Activated CD4-positive, alpha-beta memory T cell treated with anti-CD3 and anti-CD28 coated beads, Interleukin-2, amount 10 ng/mL, durations not matched to agents 7 days and 5 days (primary cell): ENCODE measurements at regions not wholly inside any gene's neighbourhood (a gene's known extent, or its start where the extent isn't known, plus 50 kb on each side); places are given as distances from the start of the nearest gene placed in this dataset.

Experiments used
- CTCF ChIA-PET: fragments of 350-600 bp; sonication (Branson Sonifier 250); formaldehyde crosslinking; loops from one replicate; lab custom pipeline; 2021; ENCODE audit warnings: antibody characterized with exemption, inconsistent platforms; lab: Charles Lee
- POLR2A ChIA-PET: fragments of 350-600 bp; sonication (Branson Sonifier 250); formaldehyde crosslinking; loops from one replicate; lab custom pipeline; 2021; ENCODE audit warnings: antibody characterized with exemption; lab: Charles Lee
- DNase-seq: peaks from one replicate; pipeline ENCODE4 v3.0.0-alpha.2; 2020
- H3K27ac Mint-ChIP-seq: one replicate; pipeline ENCODE4 v1.8.0; 2021; ENCODE audit warnings: mild to moderate bottlenecking, mixed read lengths
- H3K27me3 Mint-ChIP-seq: one replicate; pipeline ENCODE4 v1.8.0; 2021; ENCODE audit warnings: mixed read lengths
- H3K36me3 Mint-ChIP-seq: one replicate; pipeline ENCODE4 v1.8.0; 2021; ENCODE audit warnings: low read depth, mixed read lengths
- H3K4me1 Mint-ChIP-seq: one replicate; pipeline ENCODE4 v1.8.0; 2021; ENCODE audit warnings: mixed read lengths
- H3K4me3 Mint-ChIP-seq: one replicate; pipeline ENCODE4 v1.8.0; 2021; ENCODE audit warnings: mild to moderate bottlenecking, mixed read lengths
- H3K9me3 Mint-ChIP-seq: one replicate; pipeline ENCODE4 v1.8.0; 2021; ENCODE audit warnings: mixed read lengths

- POLR2A ChIA-PET = no interaction called here
- Mint-ChIP-seq H3K4me1 (no peaks in the 10 kb centered on the region), H3K27me3 (no peaks in the 10 kb centered on the region), H3K36me3 (no peaks in the 10 kb centered on the region), H3K27ac (no peak overlapping the region), H3K9me3 (no peaks in the 10 kb centered on the region), H3K4me3 (no peak overlapping the region)
- CTCF ChIA-PET = no interaction called here
- DNase-seq = no peak
These were observed 368.7 kb upstream of the FAM241A start for GRCh38 chr4:111776561-111776960.

GRCh38 chr4:111778543-111778942, 366.7 kb upstream of the FAM241A start:
- H3K9me3 Mint-ChIP-seq = no peaks in the 10 kb centered on the region
- no peak overlapping the region for H3K4me3 Mint-ChIP-seq
- H3K36me3 Mint-ChIP-seq = no peaks in the 10 kb centered on the region
- no peaks in the 10 kb centered on the region for H3K4me1 Mint-ChIP-seq
- no peak for DNase-seq
- H3K27me3 Mint-ChIP-seq = no peaks in the 10 kb centered on the region
- H3K27ac Mint-ChIP-seq = no peak overlapping the region
- CTCF ChIA-PET = no interaction called here
- POLR2A ChIA-PET = no interaction called here

GRCh38 chr4:111780965-111781364, 364.3 kb upstream of the FAM241A start:
- DNase-seq = no peak
- Mint-ChIP-seq H3K27me3 (no peaks in the 10 kb centered on the region), H3K36me3 (no peaks in the 10 kb centered on the region), H3K9me3 (no peaks in the 10 kb centered on the region), H3K4me3 (no peak overlapping the region), H3K4me1 (no peaks in the 10 kb centered on the region), H3K27ac (no peak overlapping the region)
- CTCF ChIA-PET = no interaction called here
- POLR2A ChIA-PET = no interaction called here

- no peaks in the 10 kb centered on the region for H3K27me3 Mint-ChIP-seq
- CTCF ChIA-PET = no interaction called here
- no peaks in the 10 kb centered on the region for H3K36me3 Mint-ChIP-seq
- H3K9me3 Mint-ChIP-seq = no peaks in the 10 kb centered on the region
- no peak for DNase-seq
- H3K27ac Mint-ChIP-seq = no peak overlapping the region
- H3K4me3 Mint-ChIP-seq = no peak overlapping the region
- POLR2A ChIA-PET = no interaction called here
- no peaks in the 10 kb centered on the region for H3K4me1 Mint-ChIP-seq
These were observed 363.6 kb upstream of the FAM241A start for GRCh38 chr4:111781611-111782010.

GRCh38 chr4:111788099-111788498, 357.2 kb upstream of the FAM241A start:
- no peak for DNase-seq
- no peak overlapping the region for H3K27ac Mint-ChIP-seq
- ChIA-PET CTCF (no interaction called here), POLR2A (no interaction called here)
- H3K27me3 Mint-ChIP-seq = peaks cover 3% of the 10 kb centered on the region
- H3K9me3 Mint-ChIP-seq = no peaks in the 10 kb centered on the region
- H3K4me3 Mint-ChIP-seq = no peak overlapping the region
- H3K36me3 Mint-ChIP-seq = no peaks in the 10 kb centered on the region
- H3K4me1 Mint-ChIP-seq = no peaks in the 10 kb centered on the region

- DNase-seq = no peak
- ChIA-PET CTCF (no interaction called here), POLR2A (no interaction called here)
- Mint-ChIP-seq H3K9me3 (no peaks in the 10 kb centered on the region), H3K27me3 (peaks cover 3% of the 10 kb centered on the region), H3K27ac (no peak overlapping the region), H3K4me3 (no peak overlapping the region), H3K4me1 (no peaks in the 10 kb centered on the region), H3K36me3 (no peaks in the 10 kb centered on the region)
These were observed 355.2 kb upstream of the FAM241A start for GRCh38 chr4:111789901-111790640.

- no peaks in the 10 kb centered on the region for H3K36me3 Mint-ChIP-seq
- no peaks in the 10 kb centered on the region for H3K9me3 Mint-ChIP-seq
- peaks cover 3% of the 10 kb centered on the region for H3K27me3 Mint-ChIP-seq
- CTCF ChIA-PET = no interaction called here
- no peak for DNase-seq
- no peak overlapping the region for H3K4me3 Mint-ChIP-seq
- POLR2A ChIA-PET = no interaction called here
- H3K27ac Mint-ChIP-seq = no peak overlapping the region
- no peaks in the 10 kb centered on the region for H3K4me1 Mint-ChIP-seq
These were observed 352.6 kb upstream of the FAM241A start for GRCh38 chr4:111792632-111793031.

- Mint-ChIP-seq H3K9me3 (no peaks in the 10 kb centered on the region), H3K4me1 (no peaks in the 10 kb centered on the region), H3K4me3 (no peak overlapping the region), H3K27me3 (peaks cover 1% of the 10 kb centered on the region), H3K27ac (no peak overlapping the region), H3K36me3 (no peaks in the 10 kb centered on the region)
- ChIA-PET POLR2A (no interaction called here), CTCF (no interaction called here)
- no peak for DNase-seq
These were observed 351.7 kb upstream of the FAM241A start for GRCh38 chr4:111793433-111794091.

- ChIA-PET CTCF (no interaction called here), POLR2A (no interaction called here)
- Mint-ChIP-seq H3K27ac (no peak overlapping the region), H3K4me3 (no peak overlapping the region), H3K9me3 (no peaks in the 10 kb centered on the region), H3K4me1 (no peaks in the 10 kb centered on the region), H3K36me3 (no peaks in the 10 kb centered on the region), H3K27me3 (no peaks in the 10 kb centered on the region)
- no peak for DNase-seq
These were observed 347.6 kb upstream of the FAM241A start for GRCh38 chr4:111797455-111798163.

- H3K27me3 Mint-ChIP-seq = no peaks in the 10 kb centered on the region
- POLR2A ChIA-PET = no interaction called here
- DNase-seq = no peak
- H3K4me3 Mint-ChIP-seq = no peak overlapping the region
- no peaks in the 10 kb centered on the region for H3K9me3 Mint-ChIP-seq
- no peaks in the 10 kb centered on the region for H3K4me1 Mint-ChIP-seq
- CTCF ChIA-PET = no interaction called here
- no peaks in the 10 kb centered on the region for H3K36me3 Mint-ChIP-seq
- no peak overlapping the region for H3K27ac Mint-ChIP-seq
These were observed 346.4 kb upstream of the FAM241A start for GRCh38 chr4:111798840-111799239.

- H3K27ac Mint-ChIP-seq = no peak overlapping the region
- CTCF ChIA-PET = no interaction called here
- DNase-seq = no peak
- H3K27me3 Mint-ChIP-seq = no peaks in the 10 kb centered on the region
- H3K36me3 Mint-ChIP-seq = no peaks in the 10 kb centered on the region
- POLR2A ChIA-PET = no interaction called here
- H3K9me3 Mint-ChIP-seq = no peaks in the 10 kb centered on the region
- H3K4me3 Mint-ChIP-seq = no peak overlapping the region
- no peaks in the 10 kb centered on the region for H3K4me1 Mint-ChIP-seq
These were observed 344.7 kb upstream of the FAM241A start for GRCh38 chr4:111800551-111800950.

- DNase-seq = no peak
- H3K4me1 Mint-ChIP-seq = no peaks in the 10 kb centered on the region
- CTCF ChIA-PET = no interaction called here
- H3K4me3 Mint-ChIP-seq = no peak overlapping the region
- H3K9me3 Mint-ChIP-seq = no peaks in the 10 kb centered on the region
- H3K27me3 Mint-ChIP-seq = no peaks in the 10 kb centered on the region
- no peaks in the 10 kb centered on the region for H3K36me3 Mint-ChIP-seq
- POLR2A ChIA-PET = no interaction called here
- H3K27ac Mint-ChIP-seq = no peak overlapping the region
These were observed 343.1 kb upstream of the FAM241A start for GRCh38 chr4:111802191-111802590.

- ChIA-PET POLR2A (no interaction called here), CTCF (no interaction called here)
- H3K27ac Mint-ChIP-seq = no peak overlapping the region
- no peaks in the 10 kb centered on the region for H3K36me3 Mint-ChIP-seq
- no peaks in the 10 kb centered on the region for H3K4me1 Mint-ChIP-seq
- DNase-seq = no peak
- H3K9me3 Mint-ChIP-seq = no peaks in the 10 kb centered on the region
- no peak overlapping the region for H3K4me3 Mint-ChIP-seq
- H3K27me3 Mint-ChIP-seq = no peaks in the 10 kb centered on the region
These were observed 338.9 kb upstream of the FAM241A start for GRCh38 chr4:111806331-111806730.
